Natural killer cell (primary cell): ENCODE measurements at regions not wholly inside any gene's neighbourhood (a gene's known extent, or its start where the extent isn't known, plus 50 kb on each side); places are given as distances from the start of the nearest gene placed in this dataset.

Experiments
- ATAC-seq, 3 donors: fragments of 150-1000 bp in 2 of 3; fragments of 200-7000 bp in 1 of 3; cut with Tn5 transposase; 1 replicate in 1 of 3; 2 replicates in 2 of 3; pipeline ENCODE4 v1.10.0; 2021; ENCODE audit warnings: mild to moderate bottlenecking in 2 of 3, moderate library complexity in 2 of 3
- DNase-seq, 2 donors: peaks; one replicate each; pipeline versions ENCODE4 v3.0.0 to v3.0.0-alpha.2; 2013 to 2021; ENCODE audit warnings: mixed read lengths in 1 of 2
- H3K27ac ChIP-seq: one replicate; pipeline ENCODE4 v1.5.1; 2013; ENCODE audit warnings: mild to moderate bottlenecking, low read length
- H3K27me3 ChIP-seq: one replicate; pipeline ENCODE4 v1.6.1; 2013; ENCODE audit warnings: low read length; ENCODE audit not compliant: control insufficient read depth, insufficient read depth
- H3K36me3 ChIP-seq: one replicate; pipeline ENCODE4 v1.6.1; 2013; ENCODE audit warnings: low read length; ENCODE audit not compliant: control insufficient read depth, insufficient read depth
- H3K4me1 ChIP-seq: one replicate; pipeline ENCODE4 v1.6.1; 2013; ENCODE audit warnings: low read length; ENCODE audit not compliant: control insufficient read depth, insufficient read depth
- H3K4me3 ChIP-seq: one replicate; pipeline ENCODE4 v1.5.1; 2013; ENCODE audit warnings: low read length
- H3K9me3 ChIP-seq: one replicate; pipeline ENCODE4 v1.6.1; 2013; ENCODE audit warnings: low read length; ENCODE audit not compliant: control insufficient read depth, insufficient read depth
- H3K27ac Mint-ChIP-seq, 2 donors: one replicate each; pipeline ENCODE4 v1.8.0; 2022; ENCODE audit warnings: mild to moderate bottlenecking in 2 of 2, mixed read lengths in 2 of 2, moderate library complexity in 1 of 2
- H3K27me3 Mint-ChIP-seq, 2 donors: one replicate each; pipeline ENCODE4 v1.8.0; 2022; ENCODE audit warnings: low read depth in 2 of 2, mixed read lengths in 2 of 2
- H3K36me3 Mint-ChIP-seq: one replicate; pipeline ENCODE4 v1.8.0; 2022; ENCODE audit warnings: mixed read lengths
- H3K4me1 Mint-ChIP-seq, 2 donors: one replicate each; pipeline ENCODE4 v1.8.0; 2022; ENCODE audit warnings: mixed read lengths in 2 of 2
- H3K4me3 Mint-ChIP-seq: one replicate; pipeline ENCODE4 v1.8.0; 2022; ENCODE audit warnings: mild to moderate bottlenecking, moderate library complexity, mixed read lengths
- H3K9me3 Mint-ChIP-seq, 2 donors: one replicate each; pipeline ENCODE4 v1.8.0; 2022; ENCODE audit warnings: mixed read lengths in 2 of 2
- CTCF ChIP-seq: fragments of 200-600 bp; IDR thresholded peaks from one replicate; pipeline ENCODE4 v1.8.0; 2022; ENCODE audit warnings: antibody characterized with exemption
- WGBS: methylation state at CpG from one replicate; pipeline ENCODE4 v1.1.7; 2013; ENCODE audit warnings: missing lambda C conversion rate; ENCODE audit not compliant: insufficient coverage; 5-methylcytosine and 5-hydroxymethylcytosine counted together
- intact Hi-C: fragments of 100-400 bp; cut with micrococcal nuclease; formaldehyde crosslinking; loops from one replicate; pipeline ENCODE4 v1.14.2; 2022

GRCh38 chr2:60677356-60677755 lies 78.7 kb upstream of the PAPOLG start:
- peaks cover 3% of the 10 kb centered on the region for H3K4me1 ChIP-seq
- no peaks in the 10 kb centered on the region for H3K36me3 ChIP-seq
- 70% methylated on average over 4 of the region's 4 CpGs for WGBS
- H3K27me3 ChIP-seq, result no peaks in the 10 kb centered on the region
- no peaks in the 10 kb centered on the region for H3K9me3 ChIP-seq
- intact Hi-C loops, result no loop called here
- no peak for DNase-seq
- no peaks in the 10 kb centered on the region for H3K36me3 Mint-ChIP-seq
- H3K9me3 Mint-ChIP-seq, result no peaks in the 10 kb centered on the region
- H3K4me3 ChIP-seq, result no peak overlapping the region
- H3K27ac Mint-ChIP-seq, result no peak overlapping the region
- no peak for ATAC-seq
- H3K27ac ChIP-seq, result no peak overlapping the region
- peaks cover 0 to 8% of the 10 kb centered on the region in 2 donors for H3K27me3 Mint-ChIP-seq
- TF ChIP-seq CTCF, result no peak
- no peak overlapping the region for H3K4me3 Mint-ChIP-seq
- H3K4me1 Mint-ChIP-seq, result peaks cover 15 to 17% of the 10 kb centered on the region in 2 donors

GRCh38 chr2:60678551-60678950 lies 77.5 kb upstream of the PAPOLG start:
- H3K9me3 Mint-ChIP-seq, result no peaks in the 10 kb centered on the region
- Histone ChIP-seq H3K4me1 (peaks cover 3% of the 10 kb centered on the region), H3K27me3 (no peaks in the 10 kb centered on the region), H3K9me3 (no peaks in the 10 kb centered on the region), H3K27ac (no peak overlapping the region), H3K36me3 (no peaks in the 10 kb centered on the region), H3K4me3 (no peak overlapping the region)
- H3K27ac Mint-ChIP-seq, result no peak overlapping the region
- intact Hi-C loops, result no loop called here
- no peak overlapping the region for H3K4me3 Mint-ChIP-seq
- DNase-seq (no peak), ATAC-seq (no peak)
- TF ChIP-seq CTCF, result no peak
- no peaks in the 10 kb centered on the region for H3K36me3 Mint-ChIP-seq
- 93% methylated on average over 6 of the region's 7 CpGs for WGBS
- H3K4me1 Mint-ChIP-seq, result peaks cover 15 to 17% of the 10 kb centered on the region in 2 donors
- H3K27me3 Mint-ChIP-seq, result peaks cover 0 to 8% of the 10 kb centered on the region in 2 donors

- no peak overlapping the region for H3K27ac Mint-ChIP-seq
- intact Hi-C loops, result no loop called here
- no peaks in the 10 kb centered on the region for H3K36me3 Mint-ChIP-seq
- no peak overlapping the region for H3K27ac ChIP-seq
- no peak for ATAC-seq
- H3K27me3 Mint-ChIP-seq, result peaks cover 0 to 8% of the 10 kb centered on the region in 2 donors
- H3K36me3 ChIP-seq, result no peaks in the 10 kb centered on the region
- no peak overlapping the region for H3K4me3 ChIP-seq
- H3K4me1 Mint-ChIP-seq, result peaks cover 15 to 17% of the 10 kb centered on the region in 2 donors
- no peaks in the 10 kb centered on the region for H3K9me3 Mint-ChIP-seq
- DNase-seq, result no peak
- TF ChIP-seq CTCF, result no peak
- no peak overlapping the region for H3K4me3 Mint-ChIP-seq
- no peaks in the 10 kb centered on the region for H3K9me3 ChIP-seq
- WGBS, result 80% methylated on average over 8 of the region's 9 CpGs
- H3K4me1 ChIP-seq, result peaks cover 3% of the 10 kb centered on the region
- no peaks in the 10 kb centered on the region for H3K27me3 ChIP-seq
Observed at GRCh38 chr2:60679036-60679780, 76.9 kb upstream of the PAPOLG start.

GRCh38 chr2:60693551-60693950 lies 62.5 kb upstream of the PAPOLG start:
- no peak overlapping the region for H3K4me3 ChIP-seq
- Mint-ChIP-seq H3K27ac (no peak overlapping the region), H3K9me3 (no peaks in the 10 kb centered on the region), H3K27me3 (peaks cover 2 to 3% of the 10 kb centered on the region in 2 donors), H3K36me3 (no peaks in the 10 kb centered on the region), H3K4me1 (no peaks in the 10 kb centered on the region), H3K4me3 (no peak overlapping the region)
- H3K27ac ChIP-seq, result no peak overlapping the region
- ATAC-seq, result no peak
- 86% methylated on average over 3 of the region's 3 CpGs for WGBS
- H3K4me1 ChIP-seq, result no peaks in the 10 kb centered on the region
- no peak for DNase-seq
- intact Hi-C loops, result no loop called here
- TF ChIP-seq CTCF, result no peak
- H3K9me3 ChIP-seq, result no peaks in the 10 kb centered on the region
- H3K27me3 ChIP-seq, result no peaks in the 10 kb centered on the region
- H3K36me3 ChIP-seq, result no peaks in the 10 kb centered on the region
